Liver (tissue), 8 donors: ENCODE measurements at regions not wholly inside any gene's neighbourhood (a gene's known extent, or its start where the extent isn't known, plus 50 kb on each side); places are given as distances from the start of the nearest gene placed in this dataset.
"Not testable (repeated sequence)": the region's sequence is repeated elsewhere in the genome, so short reads cannot be mapped to it uniquely, and the experiment has no call there.

Experiments used
- DNase-seq: peaks from one replicate; pipeline ENCODE4 v3.0.0-alpha.2; 2017; ENCODE audit warnings: low spot score
- H3K27ac ChIP-seq, 2 donors: one replicate each; pipeline ENCODE4 v1.7.0; 2013; ENCODE audit warnings: inconsistent platforms in 2 of 2, low read length in 2 of 2, control low read depth in 1 of 2, low read depth in 1 of 2, mild to moderate bottlenecking in 1 of 2
- H3K27me3 ChIP-seq, 4 donors: one replicate each; pipeline versions ENCODE4 v1.6.1 to v1.7.0; 2013; ENCODE audit warnings: low read length in 3 of 4, inconsistent platforms in 1 of 4, mild to moderate bottlenecking in 1 of 4, moderate library complexity in 1 of 4; ENCODE audit not compliant: control insufficient read depth in 4 of 4, insufficient read depth in 4 of 4
- H3K36me3 ChIP-seq, 4 donors: one replicate each; pipeline versions ENCODE4 v1.6.1 to v1.7.0; 2013; ENCODE audit warnings: low read length in 3 of 4, mild to moderate bottlenecking in 3 of 4, low read depth in 1 of 4, moderate library complexity in 1 of 4; ENCODE audit not compliant: control insufficient read depth in 4 of 4, insufficient read depth in 3 of 4
- H3K4me1 ChIP-seq, 4 donors: one replicate each; pipeline versions ENCODE4 v1.6.1 to v1.7.0; 2013; ENCODE audit warnings: low read length in 3 of 4, mild to moderate bottlenecking in 3 of 4, moderate library complexity in 1 of 4; ENCODE audit not compliant: control insufficient read depth in 4 of 4, insufficient read depth in 4 of 4
- H3K4me3 ChIP-seq, 3 donors: one replicate each; pipeline versions ENCODE4 v1.6.1 to v1.7.0; 2013; ENCODE audit warnings: low read length in 3 of 3, control low read depth in 1 of 3, low read depth in 1 of 3, mild to moderate bottlenecking in 1 of 3
- H3K9ac ChIP-seq, 2 donors: one replicate each; pipeline ENCODE4 v1.7.0; 2013; ENCODE audit warnings: low read length in 2 of 2, mild to moderate bottlenecking in 2 of 2, moderate library complexity in 2 of 2, control low read depth in 1 of 2, low read depth in 1 of 2
- H3K9me3 ChIP-seq, 4 donors: one replicate each; pipeline versions ENCODE4 v1.6.1 to v1.7.0; 2013; ENCODE audit warnings: low read length in 3 of 4; ENCODE audit not compliant: control insufficient read depth in 4 of 4
- EGR1 ChIP-seq, 2 donors: IDR thresholded peaks; 2 replicates each; pipeline ENCODE4 v1.6.1; 2016 to 2018; ENCODE audit warnings: antibody characterized with exemption in 2 of 2, low read depth in 2 of 2
- FOXA1 ChIP-seq: IDR thresholded peaks from 2 replicates; pipeline ENCODE4 v1.6.1; 2016; ENCODE audit warnings: antibody characterized with exemption
- FOXA2 ChIP-seq: IDR thresholded peaks from 2 replicates; pipeline ENCODE4 v1.6.1; 2016; ENCODE audit warnings: antibody characterized with exemption
- GABPA ChIP-seq, 2 donors: IDR thresholded peaks in 1 of 2; conservative IDR thresholded peaks in 1 of 2; 2 replicates each; pipeline ENCODE4 v1.6.1; 2016; ENCODE audit warnings: antibody characterized with exemption in 2 of 2, mild to moderate bottlenecking in 1 of 2, moderate library complexity in 1 of 2
- HNF4A ChIP-seq, 2 donors: conservative IDR thresholded peaks; 2 replicates each; pipeline ENCODE4 v1.6.1; 2016; ENCODE audit warnings: antibody characterized with exemption in 2 of 2, mild to moderate bottlenecking in 2 of 2
- HNF4G ChIP-seq: IDR thresholded peaks from 2 replicates; pipeline ENCODE4 v1.6.1; 2016; ENCODE audit warnings: antibody characterized with exemption
- JUND ChIP-seq, 2 donors: IDR thresholded peaks; 2 replicates each; pipeline ENCODE4 v1.6.1; 2016; ENCODE audit warnings: antibody characterized with exemption in 2 of 2
- MAX ChIP-seq: IDR thresholded peaks from 2 replicates; pipeline ENCODE4 v1.6.1; 2016; ENCODE audit warnings: antibody characterized with exemption
- NR2F2 ChIP-seq: IDR thresholded peaks from 2 replicates; pipeline ENCODE4 v1.6.1; 2016; ENCODE audit warnings: antibody characterized with exemption
- RAD21 ChIP-seq, 2 donors: IDR thresholded peaks; 2 replicates each; pipeline ENCODE4 v1.6.1; 2016; ENCODE audit warnings: antibody characterized with exemption in 2 of 2, mild to moderate bottlenecking in 2 of 2
- RXRA ChIP-seq, 2 donors: IDR thresholded peaks; 2 replicates each; pipeline ENCODE4 v1.6.1; 2017 to 2018; ENCODE audit warnings: antibody characterized with exemption in 2 of 2, mild to moderate bottlenecking in 1 of 2
- SP1 ChIP-seq: IDR thresholded peaks from 2 replicates; pipeline ENCODE4 v1.6.1; 2018; ENCODE audit warnings: antibody characterized with exemption, mild to moderate bottlenecking
- TAF1 ChIP-seq: conservative IDR thresholded peaks from 2 replicates; pipeline ENCODE4 v1.6.1; 2016; ENCODE audit warnings: antibody characterized with exemption, mild to moderate bottlenecking
- YY1 ChIP-seq: IDR thresholded peaks from 2 replicates; pipeline ENCODE4 v1.6.1; 2016; ENCODE audit warnings: antibody characterized with exemption, mild to moderate bottlenecking
- WGBS: extraction: QIAGEN DNeasy Blood & Tissue Kit; methylation state at CpG from one replicate; pipeline ENCODE4 v1.1.7; 2013; 5-methylcytosine and 5-hydroxymethylcytosine counted together
- TF ChIP-seq, protein P1 (sequence below): IDR thresholded peaks from 2 replicates; pipeline ENCODE4 v1.6.1; 2016; ENCODE audit warnings: antibody characterized with exemption
- TF ChIP-seq, protein P2 (sequence below): fragments of 150-350 bp; IDR thresholded peaks from 2 replicates; pipeline ENCODE4 v1.5.1; 2017; ENCODE audit warnings: improper control_type of control experiment, low read depth, low read length; ENCODE audit not compliant: missing input control
- TF ChIP-seq, protein P3 (sequence below): IDR thresholded peaks from 2 replicates; pipeline ENCODE4 v1.6.1; 2016; ENCODE audit warnings: antibody characterized with exemption, mild to moderate bottlenecking
- TF ChIP-seq, protein P4 (sequence below): IDR thresholded peaks from 2 replicates; pipeline ENCODE4 v1.6.1; 2016; ENCODE audit warnings: antibody characterized with exemption
- donor health status: healthy.
- donor health status: healthy.
- donor health status: healthy.
- donor health status: healthy.
- donor health status: healthy.

GRCh38 chr6:2597457-2597856, 153.3 kb downstream of the MYLK4 start:
- H3K9me3 ChIP-seq, H3K9ac ChIP-seq, H3K4me3 ChIP-seq, H3K27me3 ChIP-seq, H3K27ac ChIP-seq, H3K36me3 ChIP-seq, DNase-seq, H3K4me1 ChIP-seq: not testable (repeated sequence)
- 93% methylated on average over 2 of the region's 2 CpGs for WGBS

DNA sequence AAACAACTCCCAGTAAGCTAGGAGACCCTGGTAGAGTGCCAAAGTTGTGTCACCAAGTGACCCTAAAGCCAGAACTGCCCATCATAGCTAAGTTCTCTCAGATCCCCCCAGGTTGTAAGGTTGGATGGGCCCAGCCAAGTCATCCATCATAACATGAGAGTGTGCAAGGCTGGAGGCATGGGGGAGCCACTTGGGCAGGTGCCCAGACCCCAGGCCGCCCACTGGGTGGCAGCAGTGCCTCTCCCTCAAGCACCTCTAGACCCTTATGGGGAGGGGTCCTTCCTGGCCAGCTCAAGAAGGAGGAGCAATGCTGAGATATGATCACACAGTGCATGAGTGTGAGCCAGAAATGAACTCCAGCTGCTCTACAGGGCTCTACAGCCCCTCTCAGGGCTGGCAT, 154.5 kb downstream of the MYLK4 start:
- H3K4me1 ChIP-seq = no peaks in the 10 kb centered on the region
- H3K4me3 ChIP-seq = no peak overlapping the region
- WGBS = 36% methylated on average over 1 of the region's 1 CpG
- no peak overlapping the region for H3K9ac ChIP-seq
- no peaks in the 10 kb centered on the region for H3K36me3 ChIP-seq
- H3K27ac ChIP-seq = no peak overlapping the region
- peaks cover 0 to 2% (median 0%) of the 10 kb centered on the region in 4 donors for H3K9me3 ChIP-seq
- no peaks in the 10 kb centered on the region for H3K27me3 ChIP-seq
- TF ChIP-seq GABPA (IDR thresholded peaks at IDR 0.05 in 1 of 2, conservative IDR thresholded peaks at IDR 0.05 in 1 of 2) (no peak), FOXA2 (no peak), RXRA (IDR thresholded peaks at IDR 0.05) (no peak), HNF4A (conservative IDR thresholded peaks at IDR 0.05) (no peak), RAD21 (IDR thresholded peaks at IDR 0.05) (no peak), MAX (no peak), FOXA1 (no peak), TAF1 (no peak), SP1 (no peak), EGR1 (IDR thresholded peaks at IDR 0.05; ENCODE audit: low read depth in 2 of 2) (no peak), YY1 (no peak), JUND (IDR thresholded peaks at IDR 0.05) (no peak), HNF4G (no peak), NR2F2 (no peak)
- TF ChIP-seq, protein P1, sequence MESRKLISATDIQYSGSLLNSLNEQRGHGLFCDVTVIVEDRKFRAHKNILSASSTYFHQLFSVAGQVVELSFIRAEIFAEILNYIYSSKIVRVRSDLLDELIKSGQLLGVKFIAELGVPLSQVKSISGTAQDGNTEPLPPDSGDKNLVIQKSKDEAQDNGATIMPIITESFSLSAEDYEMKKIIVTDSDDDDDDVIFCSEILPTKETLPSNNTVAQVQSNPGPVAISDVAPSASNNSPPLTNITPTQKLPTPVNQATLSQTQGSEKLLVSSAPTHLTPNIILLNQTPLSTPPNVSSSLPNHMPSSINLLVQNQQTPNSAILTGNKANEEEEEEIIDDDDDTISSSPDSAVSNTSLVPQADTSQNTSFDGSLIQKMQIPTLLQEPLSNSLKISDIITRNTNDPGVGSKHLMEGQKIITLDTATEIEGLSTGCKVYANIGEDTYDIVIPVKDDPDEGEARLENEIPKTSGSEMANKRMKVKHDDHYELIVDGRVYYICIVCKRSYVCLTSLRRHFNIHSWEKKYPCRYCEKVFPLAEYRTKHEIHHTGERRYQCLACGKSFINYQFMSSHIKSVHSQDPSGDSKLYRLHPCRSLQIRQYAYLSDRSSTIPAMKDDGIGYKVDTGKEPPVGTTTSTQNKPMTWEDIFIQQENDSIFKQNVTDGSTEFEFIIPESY = no peak
- TF ChIP-seq, protein P2, sequence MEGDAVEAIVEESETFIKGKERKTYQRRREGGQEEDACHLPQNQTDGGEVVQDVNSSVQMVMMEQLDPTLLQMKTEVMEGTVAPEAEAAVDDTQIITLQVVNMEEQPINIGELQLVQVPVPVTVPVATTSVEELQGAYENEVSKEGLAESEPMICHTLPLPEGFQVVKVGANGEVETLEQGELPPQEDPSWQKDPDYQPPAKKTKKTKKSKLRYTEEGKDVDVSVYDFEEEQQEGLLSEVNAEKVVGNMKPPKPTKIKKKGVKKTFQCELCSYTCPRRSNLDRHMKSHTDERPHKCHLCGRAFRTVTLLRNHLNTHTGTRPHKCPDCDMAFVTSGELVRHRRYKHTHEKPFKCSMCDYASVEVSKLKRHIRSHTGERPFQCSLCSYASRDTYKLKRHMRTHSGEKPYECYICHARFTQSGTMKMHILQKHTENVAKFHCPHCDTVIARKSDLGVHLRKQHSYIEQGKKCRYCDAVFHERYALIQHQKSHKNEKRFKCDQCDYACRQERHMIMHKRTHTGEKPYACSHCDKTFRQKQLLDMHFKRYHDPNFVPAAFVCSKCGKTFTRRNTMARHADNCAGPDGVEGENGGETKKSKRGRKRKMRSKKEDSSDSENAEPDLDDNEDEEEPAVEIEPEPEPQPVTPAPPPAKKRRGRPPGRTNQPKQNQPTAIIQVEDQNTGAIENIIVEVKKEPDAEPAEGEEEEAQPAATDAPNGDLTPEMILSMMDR = no peak
- TF ChIP-seq, protein P3, sequence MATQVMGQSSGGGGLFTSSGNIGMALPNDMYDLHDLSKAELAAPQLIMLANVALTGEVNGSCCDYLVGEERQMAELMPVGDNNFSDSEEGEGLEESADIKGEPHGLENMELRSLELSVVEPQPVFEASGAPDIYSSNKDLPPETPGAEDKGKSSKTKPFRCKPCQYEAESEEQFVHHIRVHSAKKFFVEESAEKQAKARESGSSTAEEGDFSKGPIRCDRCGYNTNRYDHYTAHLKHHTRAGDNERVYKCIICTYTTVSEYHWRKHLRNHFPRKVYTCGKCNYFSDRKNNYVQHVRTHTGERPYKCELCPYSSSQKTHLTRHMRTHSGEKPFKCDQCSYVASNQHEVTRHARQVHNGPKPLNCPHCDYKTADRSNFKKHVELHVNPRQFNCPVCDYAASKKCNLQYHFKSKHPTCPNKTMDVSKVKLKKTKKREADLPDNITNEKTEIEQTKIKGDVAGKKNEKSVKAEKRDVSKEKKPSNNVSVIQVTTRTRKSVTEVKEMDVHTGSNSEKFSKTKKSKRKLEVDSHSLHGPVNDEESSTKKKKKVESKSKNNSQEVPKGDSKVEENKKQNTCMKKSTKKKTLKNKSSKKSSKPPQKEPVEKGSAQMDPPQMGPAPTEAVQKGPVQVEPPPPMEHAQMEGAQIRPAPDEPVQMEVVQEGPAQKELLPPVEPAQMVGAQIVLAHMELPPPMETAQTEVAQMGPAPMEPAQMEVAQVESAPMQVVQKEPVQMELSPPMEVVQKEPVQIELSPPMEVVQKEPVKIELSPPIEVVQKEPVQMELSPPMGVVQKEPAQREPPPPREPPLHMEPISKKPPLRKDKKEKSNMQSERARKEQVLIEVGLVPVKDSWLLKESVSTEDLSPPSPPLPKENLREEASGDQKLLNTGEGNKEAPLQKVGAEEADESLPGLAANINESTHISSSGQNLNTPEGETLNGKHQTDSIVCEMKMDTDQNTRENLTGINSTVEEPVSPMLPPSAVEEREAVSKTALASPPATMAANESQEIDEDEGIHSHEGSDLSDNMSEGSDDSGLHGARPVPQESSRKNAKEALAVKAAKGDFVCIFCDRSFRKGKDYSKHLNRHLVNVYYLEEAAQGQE = no peak
- TF ChIP-seq, protein P4, sequence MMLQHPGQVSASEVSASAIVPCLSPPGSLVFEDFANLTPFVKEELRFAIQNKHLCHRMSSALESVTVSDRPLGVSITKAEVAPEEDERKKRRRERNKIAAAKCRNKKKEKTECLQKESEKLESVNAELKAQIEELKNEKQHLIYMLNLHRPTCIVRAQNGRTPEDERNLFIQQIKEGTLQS = no peak
- DNase-seq = no peak
